CD4-positive, alpha-beta T cell (primary cell): ENCODE measurements at regions not wholly inside any gene's neighbourhood (a gene's known extent, or its start where the extent isn't known, plus 50 kb on each side); places are given as distances from the start of the nearest gene placed in this dataset.

Source experiments
- ATAC-seq: fragments of 200-7000 bp; cut with Tn5 transposase; one replicate; pipeline ENCODE4 v1.10.0; 2022; ENCODE audit warnings: mild to moderate bottlenecking; ENCODE audit not compliant: poor library complexity
- CTCF ChIA-PET: fragments of 350-600 bp; sonication (Branson Sonifier 250); formaldehyde crosslinking; loops from one replicate; lab custom pipeline; 2021; ENCODE audit warnings: antibody characterized with exemption, inconsistent platforms; lab: Charles Lee
- POLR2A ChIA-PET: fragments of 350-600 bp; sonication (Branson Sonifier 250); formaldehyde crosslinking; loops from one replicate; lab custom pipeline; 2021; ENCODE audit warnings: antibody characterized with exemption, inconsistent platforms; lab: Charles Lee
- DNase-seq, 14 experiments: peaks; one replicate each; pipeline ENCODE4 v3.0.0-alpha.2; 2013 to 2020; ENCODE audit warnings: mixed read lengths in 2 of 14
- H3K27ac ChIP-seq, 2 donors: one replicate each; pipeline versions ENCODE4 v1.5.1 to v1.7.0; 2013; ENCODE audit warnings: low read length in 2 of 2, low read depth in 1 of 2, mild to moderate bottlenecking in 1 of 2
- H3K27me3 ChIP-seq, 2 experiments: 1 replicate in 1 of 2; 2 replicates in 1 of 2; pipeline versions ENCODE4 v1.6.1 to v1.7.0; 2013; ENCODE audit warnings: low read length in 2 of 2, control low read depth in 1 of 2, mild to moderate bottlenecking in 1 of 2, moderate library complexity in 1 of 2; ENCODE audit not compliant: insufficient read depth in 2 of 2, control insufficient read depth in 1 of 2
- H3K36me3 ChIP-seq: one replicate; pipeline ENCODE4 v1.6.1; 2013; ENCODE audit warnings: low read length, control low read depth; ENCODE audit not compliant: insufficient read depth
- H3K4me1 ChIP-seq: one replicate; pipeline ENCODE4 v1.6.1; 2013; ENCODE audit warnings: low read length, control low read depth; ENCODE audit not compliant: insufficient read depth
- H3K4me3 ChIP-seq: one replicate; pipeline ENCODE4 v1.5.1; 2013; ENCODE audit warnings: mild to moderate bottlenecking, low read length, moderate library complexity
- H3K9me3 ChIP-seq, 2 experiments: 1 replicate in 1 of 2; 2 replicates in 1 of 2; pipeline versions ENCODE4 v1.6.1 to v1.7.0; 2013; ENCODE audit warnings: low read length in 2 of 2, mild to moderate bottlenecking in 2 of 2, control low read depth in 1 of 2, moderate library complexity in 1 of 2; ENCODE audit not compliant: control insufficient read depth in 1 of 2, insufficient read depth in 1 of 2
- H3K27ac Mint-ChIP-seq: one replicate; pipeline ENCODE4 v1.8.0; 2020; ENCODE audit warnings: mixed read lengths
- H3K27me3 Mint-ChIP-seq: one replicate; pipeline ENCODE4 v1.8.0; 2021; ENCODE audit warnings: mixed read lengths
- H3K36me3 Mint-ChIP-seq: one replicate; pipeline ENCODE4 v1.8.0; 2021; ENCODE audit warnings: low read depth, mixed read lengths
- H3K4me1 Mint-ChIP-seq: one replicate; pipeline ENCODE4 v1.8.0; 2021; ENCODE audit warnings: low read depth, mixed read lengths
- H3K4me3 Mint-ChIP-seq: one replicate; pipeline ENCODE4 v1.8.0; 2020; ENCODE audit warnings: mild to moderate bottlenecking, mixed read lengths
- H3K9me3 Mint-ChIP-seq: one replicate; pipeline ENCODE4 v1.8.0; 2020; ENCODE audit warnings: mixed read lengths
- CTCF ChIP-seq: fragments of 200-600 bp; IDR thresholded peaks from one replicate; pipeline ENCODE4 v1.8.0; 2022; ENCODE audit warnings: antibody characterized with exemption, mild to moderate bottlenecking
- intact Hi-C, 2 experiments: fragments of 100-400 bp; cut with DNase I in 1 of 2; cut with micrococcal nuclease in 1 of 2; formaldehyde crosslinking; loops; one replicate each; pipeline versions ENCODE4 v1.15.1 to v1.9.0; 2023 to 2025; cut with DNase I, micrococcal nuclease

- Mint-ChIP-seq H3K27ac (no peak overlapping the region), H3K36me3 (no peaks in the 10 kb centered on the region), H3K4me3 (no peak overlapping the region), H3K27me3 (no peaks in the 10 kb centered on the region), H3K4me1 (no peaks in the 10 kb centered on the region), H3K9me3 (peaks cover 3% of the 10 kb centered on the region)
- DNase-seq (no peak), ATAC-seq (no peak)
- intact Hi-C loops, result no loop called here
- ChIA-PET CTCF (no interaction called here), POLR2A (no interaction called here)
- TF ChIP-seq CTCF, result no peak
- Histone ChIP-seq H3K27ac (no peak overlapping the region), H3K4me1 (no peaks in the 10 kb centered on the region), H3K9me3 (peaks cover 0 to 11% of the 10 kb centered on the region in 2 experiments), H3K36me3 (no peaks in the 10 kb centered on the region), H3K27me3 (no peaks in the 10 kb centered on the region), H3K4me3 (no peak overlapping the region)
These were observed 177.0 kb upstream of the TMEM132C start for GRCh38 chr12:128089961-128090360.

GRCh38 chr12:128091101-128091720 lies 175.8 kb upstream of the TMEM132C start:
- Histone ChIP-seq H3K27ac (no peak overlapping the region), H3K4me3 (no peak overlapping the region), H3K36me3 (no peaks in the 10 kb centered on the region), H3K9me3 (peaks cover 0 to 11% of the 10 kb centered on the region in 2 experiments), H3K27me3 (no peaks in the 10 kb centered on the region), H3K4me1 (no peaks in the 10 kb centered on the region)
- H3K4me1 Mint-ChIP-seq, result no peaks in the 10 kb centered on the region
- H3K4me3 Mint-ChIP-seq, result no peak overlapping the region
- intact Hi-C loops, result no loop called here
- TF ChIP-seq CTCF, result no peak
- no peaks in the 10 kb centered on the region for H3K27me3 Mint-ChIP-seq
- ChIA-PET CTCF (no interaction called here), POLR2A (no interaction called here)
- H3K36me3 Mint-ChIP-seq, result no peaks in the 10 kb centered on the region
- DNase-seq (no peak), ATAC-seq (no peak)
- H3K9me3 Mint-ChIP-seq, result peaks cover 3% of the 10 kb centered on the region
- no peak overlapping the region for H3K27ac Mint-ChIP-seq

- Mint-ChIP-seq H3K27ac (no peak overlapping the region), H3K27me3 (no peaks in the 10 kb centered on the region), H3K4me3 (no peak overlapping the region), H3K9me3 (peaks cover 3% of the 10 kb centered on the region), H3K36me3 (no peaks in the 10 kb centered on the region), H3K4me1 (no peaks in the 10 kb centered on the region)
- Histone ChIP-seq H3K4me3 (no peak overlapping the region), H3K9me3 (peaks cover 0 to 8% of the 10 kb centered on the region in 2 experiments), H3K27me3 (no peaks in the 10 kb centered on the region), H3K27ac (no peak overlapping the region), H3K4me1 (no peaks in the 10 kb centered on the region), H3K36me3 (no peaks in the 10 kb centered on the region)
- ChIA-PET CTCF (no interaction called here), POLR2A (no interaction called here)
- no peak for ATAC-seq
- TF ChIP-seq CTCF, result no peak
- intact Hi-C loops, result no loop called here
- DNase-seq, result no peak
These were observed 175.0 kb upstream of the TMEM132C start for GRCh38 chr12:128091951-128092382.
